ENCODE measurements at regions not wholly inside any gene's neighbourhood (a gene's known extent, or its start where the extent isn't known, plus 50 kb on each side); places are given as distances from the start of the nearest gene placed in this dataset.

- no peaks in the 10 kb centered on the region for H3K9me3 Mint-ChIP-seq
- H3K4me1 Mint-ChIP-seq (ENCODE audit: low read depth): peaks cover 57% of the 10 kb centered on the region
- ATAC-seq (peak; percentile 35 to 42), DNase-seq (peak; percentile 52)
- peak overlapping the region; percentile 83 for H3K4me3 Mint-ChIP-seq
- no peaks in the 10 kb centered on the region for H3K36me3 Mint-ChIP-seq (ENCODE audit: insufficient read depth)
- no peaks in the 10 kb centered on the region for H3K27me3 Mint-ChIP-seq (ENCODE audit: low read depth)
Observed at GRCh38 chr22:46071451-46072109, 78.7 kb upstream of the PPARA start.

- H3K9me3 Mint-ChIP-seq: no peaks in the 10 kb centered on the region
- peak; percentile 18 to 21 for ATAC-seq
- peaks cover 54% of the 10 kb centered on the region for H3K4me1 Mint-ChIP-seq (ENCODE audit: low read depth)
Observed at GRCh38 chr22:46072110-46072881, 78.0 kb upstream of the PPARA start.

GRCh38 chr22:46072981-46073682 is 77.2 kb upstream of the PPARA start:
- Mint-ChIP-seq H3K27me3 (ENCODE audit: low read depth) (no peaks in the 10 kb centered on the region), H3K4me3 (peak overlapping the region; percentile 83), H3K36me3 (ENCODE audit: insufficient read depth) (no peaks in the 10 kb centered on the region), H3K4me1 (ENCODE audit: low read depth) (peaks cover 56% of the 10 kb centered on the region), H3K9me3 (no peaks in the 10 kb centered on the region)
- DNase-seq (no peak), ATAC-seq (no peak)

More at GRCh38 chr22:46072110-46072881, 78.0 kb upstream of the PPARA start:
- Mint-ChIP-seq H3K4me3 (peak overlapping the region; percentile 83), H3K36me3 (ENCODE audit: insufficient read depth) (no peaks in the 10 kb centered on the region), H3K27me3 (ENCODE audit: low read depth) (no peaks in the 10 kb centered on the region)
- peak; percentile 22 for DNase-seq

- Mint-ChIP-seq H3K4me3 (peak overlapping the region; percentile 67), H3K9me3 (no peaks in the 10 kb centered on the region), H3K27me3 (ENCODE audit: low read depth) (no peaks in the 10 kb centered on the region), H3K4me1 (ENCODE audit: low read depth) (peaks cover 52% of the 10 kb centered on the region), H3K36me3 (ENCODE audit: insufficient read depth) (no peaks in the 10 kb centered on the region)
- DNase-seq (no peak), ATAC-seq (no peak)
Observed at GRCh38 chr22:46073683-46074504, 76.4 kb upstream of the PPARA start.

GRCh38 chr22:46074771-46075551 is 75.4 kb upstream of the PPARA start:
- Mint-ChIP-seq H3K27me3 (ENCODE audit: low read depth) (no peaks in the 10 kb centered on the region), H3K4me3 (peak overlapping the region; percentile 1), H3K4me1 (ENCODE audit: low read depth) (peaks cover 43% of the 10 kb centered on the region), H3K9me3 (no peaks in the 10 kb centered on the region), H3K36me3 (ENCODE audit: insufficient read depth) (no peaks in the 10 kb centered on the region)
- ATAC-seq (no peak), DNase-seq (no peak)

GRCh38 chr22:46075764-46076531 is 74.4 kb upstream of the PPARA start:
- Mint-ChIP-seq H3K27me3 (ENCODE audit: low read depth) (no peaks in the 10 kb centered on the region), H3K36me3 (ENCODE audit: insufficient read depth) (no peaks in the 10 kb centered on the region), H3K9me3 (no peaks in the 10 kb centered on the region), H3K4me3 (no peak overlapping the region), H3K4me1 (ENCODE audit: low read depth) (peaks cover 43% of the 10 kb centered on the region)
- ATAC-seq (no peak), DNase-seq (no peak)

- Mint-ChIP-seq H3K4me1 (ENCODE audit: low read depth) (peaks cover 45% of the 10 kb centered on the region), H3K27me3 (ENCODE audit: low read depth) (no peaks in the 10 kb centered on the region)
- no peak for DNase-seq
Observed at GRCh38 chr22:46076651-46077339, 73.5 kb upstream of the PPARA start.

GRCh38 chr22:46077669-46078099 is 72.6 kb upstream of the PPARA start:
- Mint-ChIP-seq H3K4me1 (ENCODE audit: low read depth) (peaks cover 43% of the 10 kb centered on the region), H3K9me3 (no peaks in the 10 kb centered on the region), H3K27me3 (ENCODE audit: low read depth) (no peaks in the 10 kb centered on the region), H3K36me3 (ENCODE audit: insufficient read depth) (no peaks in the 10 kb centered on the region), H3K4me3 (no peak overlapping the region)
- DNase-seq (no peak), ATAC-seq (no peak)

More at GRCh38 chr22:46076651-46077339, 73.5 kb upstream of the PPARA start:
- Mint-ChIP-seq H3K36me3 (ENCODE audit: insufficient read depth) (no peaks in the 10 kb centered on the region), H3K4me3 (peak overlapping the region; percentile 33), H3K9me3 (no peaks in the 10 kb centered on the region)
- ATAC-seq: no peak

GRCh38 chr22:46078241-46079092 is 71.9 kb upstream of the PPARA start:
- Mint-ChIP-seq H3K27me3 (ENCODE audit: low read depth) (no peaks in the 10 kb centered on the region), H3K9me3 (no peaks in the 10 kb centered on the region), H3K4me3 (no peak overlapping the region), H3K4me1 (ENCODE audit: low read depth) (peaks cover 38% of the 10 kb centered on the region), H3K36me3 (ENCODE audit: insufficient read depth) (no peaks in the 10 kb centered on the region)
- no peak for DNase-seq
- ATAC-seq: no peak

GRCh38 chr22:46079093-46079860 is 71.0 kb upstream of the PPARA start:
- H3K4me3 Mint-ChIP-seq: no peak overlapping the region
- DNase-seq (no peak), ATAC-seq (no peak)
- no peaks in the 10 kb centered on the region for H3K27me3 Mint-ChIP-seq (ENCODE audit: low read depth)
- no peaks in the 10 kb centered on the region for H3K9me3 Mint-ChIP-seq
- peaks cover 33% of the 10 kb centered on the region for H3K4me1 Mint-ChIP-seq (ENCODE audit: low read depth)
- no peaks in the 10 kb centered on the region for H3K36me3 Mint-ChIP-seq (ENCODE audit: insufficient read depth)

Measured in activated T-cell treated with anti-CD3 and anti-CD28 coated beads, Interleukin-2, amount 50 U/mL, for 4 hours (primary cell).